Upper lobe of left lung (tissue), 4 donors: ENCODE measurements at regions not wholly inside any gene's neighbourhood (a gene's known extent, or its start where the extent isn't known, plus 50 kb on each side); places are given as distances from the start of the nearest gene placed in this dataset.

Experiments used
- EP300 ChIP-seq, 4 donors: sonication (generic); formaldehyde crosslinking; IDR thresholded peaks; one replicate each; pipeline ENCODE4 v1.5.1; 2017; ENCODE audit warnings: antibody characterized with exemption in 4 of 4, control low read depth in 2 of 4
- POLR2A ChIP-seq, 4 donors: fragments of 450-650 bp; IDR thresholded peaks; one replicate each; pipeline ENCODE4 v1.5.1; 2016 to 2017; ENCODE audit warnings: antibody characterized with exemption in 4 of 4, mild to moderate bottlenecking in 2 of 4
- POLR2AphosphoS5 ChIP-seq, 2 donors: sonication (generic); formaldehyde crosslinking; IDR thresholded peaks; one replicate each; pipeline ENCODE4 v1.5.1; 2017; ENCODE audit warnings: antibody characterized with exemption in 2 of 2
- TF ChIP-seq, protein P1 (sequence below), 6 experiments: fragments of 450-650 bp in 4 of 6; fragments of 200-600 bp in 2 of 6; sonication (generic) in 2 of 6; IDR thresholded peaks; one replicate each; pipeline ENCODE4 v1.5.1; 2016 to 2019; ENCODE audit warnings: antibody characterized with exemption in 6 of 6

DNA sequence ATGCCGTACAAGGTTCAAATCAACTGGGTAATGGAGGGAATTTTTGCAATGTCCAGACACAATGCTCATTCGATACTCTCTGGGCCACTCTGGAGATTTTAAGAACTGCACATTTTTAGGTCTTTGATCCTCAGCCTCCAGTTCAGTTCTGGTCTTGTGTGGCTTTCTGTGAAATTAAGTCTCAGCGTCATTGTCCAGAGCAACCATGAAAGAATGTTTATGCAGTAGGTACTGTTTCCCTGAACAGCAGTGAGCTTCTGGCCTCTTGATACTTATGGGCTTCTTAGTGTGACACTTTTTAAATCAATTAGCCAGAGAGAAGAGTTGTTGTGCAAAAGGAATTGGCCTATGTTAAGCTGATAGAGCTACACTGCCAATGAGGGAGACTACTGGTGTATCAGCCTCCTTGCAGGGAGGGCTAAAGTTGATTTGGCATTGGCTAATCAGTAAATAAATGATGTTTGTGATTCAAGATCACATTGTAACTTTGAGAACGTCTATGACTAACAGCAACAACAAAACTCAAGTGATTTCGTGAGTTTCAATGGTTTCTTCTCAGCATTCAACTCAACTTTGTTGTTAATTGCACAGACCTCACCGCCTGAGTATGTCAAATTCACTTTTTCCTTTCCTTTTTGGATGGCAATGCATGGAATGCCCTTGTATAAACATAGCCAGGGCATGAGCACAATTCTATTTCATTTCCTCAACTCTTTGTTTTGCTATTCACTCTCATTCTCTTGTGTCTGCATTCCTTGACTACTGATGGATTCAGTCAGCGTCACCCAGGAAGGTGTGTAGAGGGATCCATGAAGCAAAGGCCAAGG is 85.1 kb downstream of the GJA1 start:
- TF ChIP-seq, protein P1, sequence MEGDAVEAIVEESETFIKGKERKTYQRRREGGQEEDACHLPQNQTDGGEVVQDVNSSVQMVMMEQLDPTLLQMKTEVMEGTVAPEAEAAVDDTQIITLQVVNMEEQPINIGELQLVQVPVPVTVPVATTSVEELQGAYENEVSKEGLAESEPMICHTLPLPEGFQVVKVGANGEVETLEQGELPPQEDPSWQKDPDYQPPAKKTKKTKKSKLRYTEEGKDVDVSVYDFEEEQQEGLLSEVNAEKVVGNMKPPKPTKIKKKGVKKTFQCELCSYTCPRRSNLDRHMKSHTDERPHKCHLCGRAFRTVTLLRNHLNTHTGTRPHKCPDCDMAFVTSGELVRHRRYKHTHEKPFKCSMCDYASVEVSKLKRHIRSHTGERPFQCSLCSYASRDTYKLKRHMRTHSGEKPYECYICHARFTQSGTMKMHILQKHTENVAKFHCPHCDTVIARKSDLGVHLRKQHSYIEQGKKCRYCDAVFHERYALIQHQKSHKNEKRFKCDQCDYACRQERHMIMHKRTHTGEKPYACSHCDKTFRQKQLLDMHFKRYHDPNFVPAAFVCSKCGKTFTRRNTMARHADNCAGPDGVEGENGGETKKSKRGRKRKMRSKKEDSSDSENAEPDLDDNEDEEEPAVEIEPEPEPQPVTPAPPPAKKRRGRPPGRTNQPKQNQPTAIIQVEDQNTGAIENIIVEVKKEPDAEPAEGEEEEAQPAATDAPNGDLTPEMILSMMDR (IDR thresholded peaks at IDR 0.05): no peak
- TF ChIP-seq EP300 (IDR thresholded peaks at IDR 0.05) (peak in 2 of 4 donors; percentile 22 to 80), POLR2A (IDR thresholded peaks at IDR 0.05) (no peak), POLR2AphosphoS5 (IDR thresholded peaks at IDR 0.05) (peak in 1 of 2 donors; percentile 24)
